SKM-1 treated with dmso at 0.1 percent for 144 hours (cell line): ENCODE measurements at regions not wholly inside any gene's neighbourhood (a gene's known extent, or its start where the extent isn't known, plus 50 kb on each side); places are given as distances from the start of the nearest gene placed in this dataset.
"Not testable (repeated sequence)": the region's sequence is repeated elsewhere in the genome, so short reads cannot be mapped to it uniquely, and the experiment has no call there.

Source experiments
- DNase-seq: peaks from one replicate; lab custom pipeline; 2025; ENCODE audit not compliant: unreplicated experiment; lab: John Stamatoyannopoulos, UW

DNA sequence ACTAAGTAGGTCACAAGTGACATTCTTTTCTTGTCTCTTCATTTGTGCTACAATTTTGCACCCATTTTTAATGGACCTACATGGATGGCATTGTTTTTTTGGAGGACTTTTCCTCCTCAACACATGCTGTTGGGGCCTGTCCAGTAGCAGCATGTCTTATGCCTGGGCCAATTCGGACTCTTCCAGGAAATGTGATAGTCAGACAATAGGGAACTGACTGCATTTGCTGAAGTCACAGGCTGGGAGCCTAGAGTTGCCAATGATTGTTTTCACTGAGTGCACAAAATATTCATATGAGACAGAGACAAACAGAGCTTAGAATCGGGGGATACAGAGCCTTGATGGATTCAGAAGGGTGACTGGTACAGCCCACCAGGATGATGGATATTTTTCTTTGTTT is 867.3 kb upstream of the GOT2 start:
- no peak for DNase-seq

DNA sequence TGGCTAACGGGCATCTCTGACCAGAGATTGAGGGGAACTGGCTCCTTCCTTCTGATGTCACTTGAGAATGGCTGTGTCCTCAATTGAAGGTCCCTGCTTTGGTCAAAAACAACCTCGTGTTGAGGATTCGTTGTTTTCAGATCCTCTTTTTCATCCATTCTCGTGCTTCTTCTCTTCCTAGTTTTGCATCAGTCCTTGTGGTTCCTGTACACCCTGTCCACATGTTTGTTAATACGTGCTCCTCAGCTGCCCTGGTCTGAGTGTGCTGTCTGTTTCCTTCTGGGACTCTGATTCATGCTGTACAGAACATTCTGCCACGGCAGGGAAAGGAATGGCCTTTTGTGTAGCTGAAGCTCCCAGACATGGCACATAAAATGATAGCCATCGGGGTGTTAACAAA is 863.2 kb upstream of the GOT2 start:
- DNase-seq: peak; percentile 64

DNA sequence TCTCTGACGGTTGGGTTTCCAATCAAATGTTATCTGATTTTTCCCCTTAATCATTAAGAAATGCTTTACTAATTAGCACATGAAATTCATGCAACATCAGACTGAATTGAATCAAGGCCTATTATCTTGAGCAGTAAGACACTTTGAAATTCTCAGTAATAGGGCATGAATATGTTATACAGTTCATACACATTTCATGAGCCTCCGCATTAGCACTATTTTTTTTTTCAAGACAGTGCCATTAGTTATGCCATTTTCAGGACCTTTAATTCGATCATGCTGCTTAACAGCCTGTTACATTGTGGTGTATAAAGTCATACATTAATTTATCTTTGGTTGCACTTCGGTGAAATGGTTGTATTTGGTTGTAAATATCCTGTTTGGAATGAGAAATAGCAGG is 862.6 kb upstream of the GOT2 start:
- no peak for DNase-seq

DNA sequence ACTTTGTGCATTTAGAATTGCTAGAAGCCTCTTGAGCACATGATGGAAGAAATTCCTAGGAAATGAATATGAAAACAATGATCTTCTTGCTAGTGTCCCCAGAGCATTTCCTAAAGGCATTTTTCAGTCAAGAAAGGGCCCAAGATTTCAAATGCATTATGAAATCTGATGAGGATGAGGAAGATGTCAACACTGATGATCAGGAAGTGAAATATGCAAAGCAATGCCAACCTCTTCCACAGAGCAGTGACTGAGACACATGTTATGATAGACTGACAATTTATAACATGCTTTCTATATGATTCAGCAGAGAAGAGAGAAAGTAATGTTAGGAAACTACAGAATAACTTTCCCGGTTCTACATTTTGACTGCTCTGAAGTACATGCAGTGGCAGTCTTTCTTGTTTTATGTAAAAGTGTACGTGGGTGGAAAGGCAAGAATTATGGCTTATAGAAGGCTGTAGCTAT is 859.1 kb upstream of the GOT2 start:
- DNase-seq: peak; percentile 32

DNA sequence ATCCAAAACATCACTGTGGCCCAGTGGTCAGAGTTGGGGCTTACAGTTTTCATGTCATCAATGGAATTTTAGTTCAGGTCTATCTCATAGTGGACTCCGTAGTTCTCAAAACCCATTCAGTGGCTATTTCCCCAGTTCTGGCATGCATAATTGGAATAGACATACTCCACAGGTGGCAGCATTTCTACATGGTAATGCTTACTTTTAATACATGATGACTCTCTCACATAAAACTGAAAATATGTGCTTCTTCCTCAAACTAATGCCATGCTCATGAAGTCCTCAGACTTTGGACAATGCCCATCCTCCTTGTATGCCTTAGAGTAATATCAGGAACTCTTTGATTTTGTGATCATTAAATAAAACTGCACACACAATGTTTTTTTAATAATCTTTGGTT is 857.4 kb upstream of the GOT2 start:
- no peak for DNase-seq

DNA sequence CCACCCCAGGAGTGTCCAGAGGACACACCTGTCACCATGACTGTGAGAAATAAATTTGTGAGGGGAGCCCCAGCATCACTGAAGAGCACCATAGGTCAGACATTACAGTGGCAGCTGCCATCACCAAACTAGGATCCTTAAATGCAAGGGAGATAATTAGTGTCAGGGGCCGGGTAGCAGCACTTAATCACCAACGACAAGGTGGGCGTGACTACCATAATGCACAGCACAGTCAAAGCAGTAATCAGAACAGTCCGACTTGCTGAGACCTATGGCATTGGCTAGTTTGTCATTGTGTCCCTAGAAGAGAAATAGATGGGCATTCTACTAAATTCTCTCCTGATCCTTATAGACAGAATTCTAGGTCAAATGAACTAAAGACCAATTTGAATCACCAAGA is 856.7 kb upstream of the GOT2 start:
- no peak for DNase-seq

DNA sequence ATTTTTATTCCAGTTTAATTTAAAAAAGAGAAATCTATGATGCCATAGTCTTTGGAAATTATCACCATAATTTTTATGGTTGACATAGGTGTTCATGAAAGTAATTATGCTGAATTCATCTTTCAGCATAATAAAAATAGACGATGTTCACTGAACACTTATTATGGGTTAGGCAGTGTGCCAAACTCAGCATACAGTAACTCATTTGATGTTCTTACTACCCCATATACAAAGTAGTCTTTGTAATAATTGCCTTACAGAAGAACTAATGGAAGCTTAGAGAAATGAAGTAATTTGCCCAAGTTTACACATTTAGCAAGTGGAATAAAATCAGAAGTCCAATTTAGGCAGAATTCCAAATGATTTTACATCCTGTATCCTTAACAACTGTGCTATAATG is 852.2 kb upstream of the GOT2 start:
- no peak for DNase-seq

DNA sequence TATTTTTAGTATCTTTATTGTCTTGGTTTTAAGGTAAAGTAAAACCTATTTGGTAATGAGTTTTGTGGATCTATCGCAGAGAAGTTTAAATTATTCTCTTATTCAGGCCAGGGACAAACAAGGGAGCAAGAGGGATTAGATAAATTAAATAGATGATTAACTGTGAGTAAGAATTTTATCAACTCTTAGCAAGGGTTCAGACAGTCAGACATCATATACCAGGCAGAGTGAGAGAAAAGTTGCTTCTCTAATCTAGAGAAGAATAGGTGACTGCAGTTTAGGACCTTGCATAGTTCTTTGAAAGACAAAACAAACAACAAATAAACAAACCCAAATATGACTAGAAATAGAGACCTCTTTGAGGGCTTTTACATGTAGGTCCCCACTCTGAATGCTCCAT is 840.2 kb upstream of the GOT2 start:
- DNase-seq: no peak

DNA sequence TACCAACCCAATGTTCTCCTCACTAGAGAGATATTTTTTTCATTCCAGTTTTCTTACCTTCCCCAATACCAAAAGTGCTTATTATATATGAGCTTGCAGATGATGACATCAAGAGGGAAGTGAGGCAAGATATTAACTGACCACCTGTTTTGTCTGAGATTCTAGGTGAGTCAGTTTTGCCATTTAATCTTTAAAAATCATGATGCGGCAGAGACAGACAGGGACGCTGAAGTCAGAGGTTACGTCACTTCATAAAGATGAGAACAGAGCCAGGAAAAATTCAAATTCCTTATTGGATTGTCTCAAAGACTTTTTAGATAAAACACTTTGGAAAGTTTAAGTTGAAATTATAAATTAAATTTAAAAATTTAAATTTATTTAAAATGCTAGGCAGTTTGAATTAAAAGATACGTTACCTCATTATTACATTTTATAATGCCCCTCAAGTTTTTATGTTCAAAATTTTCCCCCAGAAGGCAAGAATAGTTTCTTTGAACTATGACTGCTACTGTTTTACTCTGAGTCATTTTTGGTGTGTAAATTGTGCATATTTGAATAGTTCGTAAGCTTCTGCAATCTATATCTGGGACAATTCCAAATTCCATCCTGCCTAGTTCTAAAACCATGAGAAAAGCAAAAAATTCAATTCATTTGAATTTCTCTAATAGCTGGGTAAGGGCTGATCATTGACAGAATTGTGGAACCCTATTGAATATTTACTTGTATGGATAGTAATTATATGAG is 839.6 kb upstream of the GOT2 start:
- DNase-seq: no peak

DNA sequence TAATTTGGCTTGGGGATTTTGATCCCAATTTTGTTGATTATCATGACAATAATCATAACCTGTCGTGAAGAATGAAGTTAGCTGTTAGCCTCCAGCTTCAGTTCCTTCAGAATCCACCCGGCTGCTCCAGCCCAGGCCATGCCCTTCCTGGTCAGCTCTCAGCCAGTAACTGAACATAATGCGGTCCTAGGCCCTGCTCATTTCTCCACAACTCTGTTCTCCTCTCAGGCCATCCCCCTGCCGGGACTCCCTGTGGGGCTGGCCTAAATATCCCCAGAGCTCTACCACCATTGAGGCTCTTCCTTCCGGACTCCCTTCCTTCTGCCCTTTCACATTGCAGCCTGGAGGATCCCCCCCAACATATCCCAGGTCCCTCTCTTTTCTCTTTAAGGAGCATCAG is 833.4 kb upstream of the GOT2 start:
- no peak for DNase-seq

DNA sequence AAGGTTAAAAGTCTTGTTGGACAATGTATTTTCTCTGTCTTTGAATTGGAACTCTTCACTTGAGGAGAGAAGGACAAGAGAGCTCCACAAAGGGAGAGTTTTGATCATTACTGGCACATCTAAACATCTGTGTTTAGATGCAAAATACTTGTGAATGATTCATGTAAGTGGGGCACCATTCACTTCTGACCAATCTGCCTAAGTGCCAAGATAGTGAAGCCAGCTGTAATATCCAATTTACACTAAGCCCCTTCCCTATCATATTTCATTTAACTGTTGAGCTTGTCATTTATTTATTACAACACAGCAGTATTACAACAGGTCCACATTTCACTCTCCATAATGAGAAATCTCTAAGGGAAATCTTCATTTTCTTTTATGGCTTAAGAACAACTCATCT is 832.3 kb upstream of the GOT2 start:
- DNase-seq: no peak

DNA sequence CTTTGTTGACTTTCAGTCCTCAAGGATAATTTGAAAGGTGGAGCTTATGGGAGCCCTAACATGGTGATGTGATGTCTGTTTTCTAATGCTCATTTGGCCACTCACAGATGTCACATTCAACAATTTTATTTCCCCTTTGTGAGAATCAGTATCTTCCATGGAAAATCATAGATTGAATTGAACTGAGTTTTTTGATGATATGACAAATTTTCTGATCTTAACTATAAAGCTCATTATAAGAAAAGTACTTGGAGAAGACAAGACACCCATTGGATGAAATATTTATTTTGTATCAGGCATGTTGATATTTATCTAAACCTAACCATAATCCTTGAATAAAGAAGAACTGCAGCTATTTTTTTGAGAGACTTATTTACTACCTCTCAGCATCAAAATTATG is 824.6 kb upstream of the GOT2 start:
- no peak for DNase-seq

DNA sequence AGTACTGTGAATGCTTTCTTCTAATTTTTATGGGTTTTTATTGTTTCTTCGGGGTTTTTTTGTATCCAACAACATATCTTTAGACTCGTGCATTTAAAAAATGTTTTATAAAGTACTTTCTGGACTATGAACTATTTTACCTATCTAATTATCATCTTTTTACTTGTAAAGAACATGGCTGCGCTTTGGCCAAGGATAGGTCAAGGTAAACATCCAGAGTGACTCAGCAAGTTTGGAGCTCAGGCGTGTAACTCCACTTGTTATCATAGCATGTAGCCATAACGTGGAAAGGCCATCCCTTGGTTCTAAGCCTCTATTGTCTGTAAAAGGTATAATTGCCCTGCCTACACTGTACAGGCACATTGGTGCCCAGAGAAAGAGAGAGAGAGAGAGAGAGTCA is 818.0 kb upstream of the GOT2 start:
- DNase-seq: no peak

DNA sequence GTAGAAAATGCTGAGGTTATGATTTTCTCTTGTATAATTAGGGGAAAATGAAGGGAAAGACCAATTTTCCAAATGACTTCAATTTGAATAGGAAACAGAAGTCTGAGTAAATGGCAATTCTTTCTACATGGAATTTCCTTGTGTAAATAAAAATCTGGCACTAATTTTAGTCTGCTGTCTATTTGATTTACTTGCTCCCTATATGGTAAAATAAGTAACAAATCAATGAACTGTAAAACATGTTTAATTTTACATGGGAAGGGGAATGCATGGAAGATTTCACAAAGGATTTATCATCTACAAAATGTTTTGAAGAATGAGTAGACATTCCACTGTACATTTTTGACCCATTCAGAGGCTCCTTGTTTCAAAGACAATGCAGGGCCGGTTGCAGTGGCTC is 811.6 kb upstream of the GOT2 start:
- DNase-seq: no peak

DNA sequence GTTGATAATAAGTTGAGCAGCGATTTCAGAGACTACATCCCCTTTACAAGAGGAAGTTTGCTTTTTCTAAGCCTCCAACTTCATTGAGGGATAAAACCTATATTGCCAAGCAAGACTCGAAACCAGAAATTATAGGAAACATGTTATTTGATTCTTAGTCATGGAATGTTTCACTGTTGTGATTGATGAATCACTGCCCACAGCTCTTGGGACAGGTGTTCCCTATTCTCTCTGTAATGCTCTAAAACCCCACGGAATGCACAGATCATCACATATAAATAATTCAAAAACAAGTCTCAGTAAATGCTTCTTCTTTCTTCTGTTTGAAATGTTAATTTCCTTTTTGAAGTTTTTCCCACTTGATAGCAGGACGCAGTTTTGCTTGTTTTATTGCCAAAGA is 809.5 kb upstream of the GOT2 start:
- no peak for DNase-seq

DNA sequence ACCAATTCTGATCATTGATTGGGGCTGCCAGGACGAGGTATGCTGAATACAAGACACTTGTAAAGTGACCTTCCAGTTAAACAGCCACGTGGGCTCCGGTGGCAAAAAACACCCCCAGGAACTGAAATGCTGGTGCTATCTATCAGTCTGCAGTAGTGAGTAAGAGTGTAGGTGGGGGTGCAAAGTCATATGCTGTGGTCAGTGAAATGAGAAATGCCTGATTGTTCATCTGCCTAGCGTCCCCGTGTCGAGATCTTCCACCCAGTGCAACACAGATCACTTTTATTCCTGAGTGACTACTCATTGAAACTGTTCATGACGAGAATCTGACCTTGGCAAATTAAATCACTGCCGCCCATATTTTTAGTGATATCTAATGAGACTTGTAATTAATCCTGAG is 806.5 kb upstream of the GOT2 start:
- DNase-seq: no peak

DNA sequence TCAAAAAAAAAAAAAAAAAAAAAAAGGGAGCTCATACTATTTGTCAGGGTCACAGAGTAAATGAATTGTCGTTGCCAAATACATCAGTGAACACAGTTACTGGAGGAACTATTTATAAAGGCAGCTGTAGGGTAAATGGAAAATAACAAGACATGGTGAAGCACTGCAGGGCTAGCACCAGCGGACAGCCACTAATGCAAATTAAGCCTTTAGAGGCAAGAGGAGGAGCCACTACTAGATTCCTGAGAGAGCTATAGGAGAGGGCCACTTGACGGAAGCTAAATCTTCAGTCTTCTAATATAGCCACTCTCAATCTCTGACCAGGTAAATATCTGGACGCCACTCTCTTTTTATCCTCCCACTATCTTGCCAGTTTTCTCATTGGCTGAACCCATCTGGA is 801.2 kb upstream of the GOT2 start:
- no peak for DNase-seq

DNA sequence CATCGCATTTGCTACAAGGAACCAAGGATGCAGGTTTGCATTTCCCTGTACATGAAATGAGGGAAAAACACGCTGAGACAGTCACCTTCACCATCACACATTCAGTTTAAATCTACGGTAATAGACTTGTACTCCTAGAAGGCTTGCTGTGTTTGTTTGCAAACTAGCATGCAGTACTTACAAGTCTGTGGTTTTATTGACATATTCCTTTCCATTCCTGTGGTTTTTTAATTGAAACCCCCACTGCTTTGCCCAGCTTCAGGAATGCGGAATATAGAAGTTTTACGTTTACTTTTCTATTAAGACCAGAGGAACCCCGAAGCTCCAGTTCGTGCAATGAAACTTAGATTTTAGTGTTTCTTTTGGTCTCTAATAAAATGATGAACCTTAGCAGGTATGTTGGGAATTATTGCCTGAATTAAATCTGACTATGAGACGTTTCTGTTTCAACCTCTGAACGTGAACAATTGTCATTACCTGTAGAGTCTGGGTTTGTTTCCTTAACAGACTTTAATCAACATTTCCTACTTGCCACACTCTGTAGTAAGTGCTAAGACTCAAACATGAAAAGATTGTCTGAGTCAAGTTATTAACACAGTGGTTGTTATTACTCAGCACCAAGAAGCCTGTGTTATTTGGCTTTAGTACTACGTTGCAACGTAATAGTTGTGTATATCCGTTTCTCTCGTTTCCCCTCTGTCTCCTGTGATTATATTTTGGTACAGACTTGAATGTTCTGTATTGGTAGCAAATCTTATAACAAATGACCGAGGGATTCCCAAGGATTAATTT is 793.3 kb upstream of the GOT2 start:
- no peak for DNase-seq

DNA sequence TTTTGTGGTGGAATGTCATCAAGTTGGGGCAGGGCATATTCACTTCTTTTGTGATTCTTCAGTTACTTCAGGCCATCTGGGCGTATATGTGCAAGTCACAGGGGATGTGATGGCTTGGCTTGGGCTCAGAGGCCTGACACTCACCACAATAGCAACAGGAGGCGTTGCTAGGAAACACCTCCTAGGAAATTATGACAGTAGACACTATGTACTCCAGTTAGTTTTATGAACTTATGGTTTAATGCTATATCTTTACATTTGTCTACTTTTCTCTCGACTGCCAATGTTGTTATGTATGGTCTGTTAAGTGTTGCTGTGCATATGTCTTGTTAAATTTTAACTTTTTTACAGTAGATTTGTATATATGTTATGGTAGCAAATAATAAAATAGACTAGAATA is 788.7 kb upstream of the GOT2 start:
- DNase-seq: no peak

DNA sequence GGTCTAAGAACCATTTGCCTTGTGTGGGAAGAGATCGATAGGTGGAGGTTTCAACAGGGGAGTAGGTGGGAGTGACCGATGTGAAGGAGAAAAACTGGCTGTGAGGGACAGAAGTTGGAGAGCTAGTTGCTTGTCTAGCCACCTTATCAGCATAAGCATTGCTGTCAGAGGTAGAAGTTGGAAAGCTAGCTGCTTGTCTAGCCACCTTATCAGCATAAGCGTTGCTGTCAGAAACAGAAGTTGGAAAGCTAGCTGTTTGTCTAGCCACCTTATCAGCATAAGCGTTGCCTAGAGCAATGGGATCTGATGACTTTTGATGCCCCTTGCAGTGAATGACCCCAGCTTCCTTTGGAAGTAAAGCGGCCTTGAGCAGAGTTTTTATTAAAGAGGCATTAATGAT is 784.6 kb upstream of the GOT2 start:
- DNase-seq: not testable (repeated sequence)

DNA sequence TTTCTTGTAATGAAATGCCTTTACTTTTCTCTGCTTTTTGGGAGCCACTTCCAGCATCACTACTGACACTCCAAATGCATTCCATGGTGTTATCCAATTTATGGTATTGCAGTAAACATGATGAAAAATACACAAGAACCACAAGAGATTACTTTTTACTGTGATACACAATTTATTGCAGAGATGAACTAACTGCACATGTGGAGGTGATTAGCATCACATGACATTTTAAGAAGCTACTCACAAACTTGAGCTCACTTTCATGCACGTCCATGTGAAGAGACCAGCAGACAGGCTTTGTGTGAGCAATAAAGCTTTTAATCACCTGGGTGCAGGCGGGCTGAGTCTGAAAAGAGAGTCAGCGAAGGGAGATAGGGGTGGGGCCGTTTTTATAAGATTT is 780.5 kb upstream of the GOT2 start:
- no peak for DNase-seq

DNA sequence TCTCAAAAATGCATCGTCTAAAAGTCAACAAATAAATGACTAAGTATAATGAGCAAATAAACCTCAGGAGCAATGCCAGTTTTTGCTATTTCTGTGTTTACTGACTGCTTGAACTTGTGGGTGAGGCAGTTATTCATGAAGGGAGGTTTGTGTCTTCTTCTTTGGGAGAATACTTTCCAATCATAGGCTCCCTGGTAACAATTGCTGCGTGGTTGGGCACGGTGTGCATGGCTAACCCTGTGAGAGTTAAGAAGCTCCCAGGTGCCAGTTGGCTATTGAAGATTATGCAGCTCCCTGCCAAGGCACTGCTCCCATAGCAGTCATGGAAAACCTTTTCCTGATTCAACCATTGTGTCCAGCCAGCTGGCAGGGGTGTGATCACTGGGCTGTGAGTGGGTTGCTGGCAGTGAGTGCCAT is 775.9 kb upstream of the GOT2 start:
- no peak for DNase-seq

DNA sequence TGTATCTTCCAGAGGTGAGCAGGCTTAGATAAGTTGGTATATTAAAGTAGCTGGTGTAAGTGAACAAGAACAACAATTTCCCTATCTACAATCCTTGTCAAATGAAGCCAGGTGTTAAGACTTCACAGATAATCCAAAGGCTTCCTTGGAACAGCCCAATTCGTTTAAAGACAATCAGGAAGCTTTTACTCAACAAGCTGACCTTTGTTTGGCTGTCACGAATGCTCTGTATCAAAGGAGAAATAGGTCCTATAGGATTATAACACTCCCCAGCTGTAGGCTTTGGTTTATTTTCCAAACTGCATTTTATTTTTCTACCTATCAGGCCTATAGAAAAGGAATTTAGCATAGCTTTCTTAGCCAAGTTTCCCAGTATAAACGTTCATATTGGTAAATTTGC is 766.5 kb upstream of the GOT2 start:
- DNase-seq: no peak
